ENCODE measurements at regions not wholly inside any gene's neighbourhood (a gene's known extent, or its start where the extent isn't known, plus 50 kb on each side); places are given as distances from the start of the nearest gene placed in this dataset.

DNA sequence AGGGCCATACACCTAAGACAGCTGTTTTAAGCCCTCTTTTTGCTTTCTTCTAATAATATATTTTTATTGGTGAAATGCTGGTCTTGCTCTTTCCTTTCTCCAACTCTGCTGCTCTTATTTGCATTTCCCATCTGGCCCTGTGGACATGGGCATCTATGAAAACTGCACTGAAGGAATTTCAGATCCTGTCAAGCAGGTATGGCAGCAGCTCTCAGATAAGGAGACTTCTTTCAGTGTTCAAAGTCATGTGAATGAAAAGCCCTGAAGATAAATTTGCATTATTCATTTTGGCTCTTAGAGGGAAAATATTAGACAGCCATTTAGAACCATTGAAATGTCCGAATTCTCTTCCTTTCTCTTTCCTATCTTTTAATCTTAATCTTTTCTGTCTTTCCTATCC lies 668.0 kb upstream of the RIOK2 start:
- TF ChIP-seq, protein P1, sequence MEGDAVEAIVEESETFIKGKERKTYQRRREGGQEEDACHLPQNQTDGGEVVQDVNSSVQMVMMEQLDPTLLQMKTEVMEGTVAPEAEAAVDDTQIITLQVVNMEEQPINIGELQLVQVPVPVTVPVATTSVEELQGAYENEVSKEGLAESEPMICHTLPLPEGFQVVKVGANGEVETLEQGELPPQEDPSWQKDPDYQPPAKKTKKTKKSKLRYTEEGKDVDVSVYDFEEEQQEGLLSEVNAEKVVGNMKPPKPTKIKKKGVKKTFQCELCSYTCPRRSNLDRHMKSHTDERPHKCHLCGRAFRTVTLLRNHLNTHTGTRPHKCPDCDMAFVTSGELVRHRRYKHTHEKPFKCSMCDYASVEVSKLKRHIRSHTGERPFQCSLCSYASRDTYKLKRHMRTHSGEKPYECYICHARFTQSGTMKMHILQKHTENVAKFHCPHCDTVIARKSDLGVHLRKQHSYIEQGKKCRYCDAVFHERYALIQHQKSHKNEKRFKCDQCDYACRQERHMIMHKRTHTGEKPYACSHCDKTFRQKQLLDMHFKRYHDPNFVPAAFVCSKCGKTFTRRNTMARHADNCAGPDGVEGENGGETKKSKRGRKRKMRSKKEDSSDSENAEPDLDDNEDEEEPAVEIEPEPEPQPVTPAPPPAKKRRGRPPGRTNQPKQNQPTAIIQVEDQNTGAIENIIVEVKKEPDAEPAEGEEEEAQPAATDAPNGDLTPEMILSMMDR (IDR thresholded peaks at IDR 0.05), result no peak

DNA sequence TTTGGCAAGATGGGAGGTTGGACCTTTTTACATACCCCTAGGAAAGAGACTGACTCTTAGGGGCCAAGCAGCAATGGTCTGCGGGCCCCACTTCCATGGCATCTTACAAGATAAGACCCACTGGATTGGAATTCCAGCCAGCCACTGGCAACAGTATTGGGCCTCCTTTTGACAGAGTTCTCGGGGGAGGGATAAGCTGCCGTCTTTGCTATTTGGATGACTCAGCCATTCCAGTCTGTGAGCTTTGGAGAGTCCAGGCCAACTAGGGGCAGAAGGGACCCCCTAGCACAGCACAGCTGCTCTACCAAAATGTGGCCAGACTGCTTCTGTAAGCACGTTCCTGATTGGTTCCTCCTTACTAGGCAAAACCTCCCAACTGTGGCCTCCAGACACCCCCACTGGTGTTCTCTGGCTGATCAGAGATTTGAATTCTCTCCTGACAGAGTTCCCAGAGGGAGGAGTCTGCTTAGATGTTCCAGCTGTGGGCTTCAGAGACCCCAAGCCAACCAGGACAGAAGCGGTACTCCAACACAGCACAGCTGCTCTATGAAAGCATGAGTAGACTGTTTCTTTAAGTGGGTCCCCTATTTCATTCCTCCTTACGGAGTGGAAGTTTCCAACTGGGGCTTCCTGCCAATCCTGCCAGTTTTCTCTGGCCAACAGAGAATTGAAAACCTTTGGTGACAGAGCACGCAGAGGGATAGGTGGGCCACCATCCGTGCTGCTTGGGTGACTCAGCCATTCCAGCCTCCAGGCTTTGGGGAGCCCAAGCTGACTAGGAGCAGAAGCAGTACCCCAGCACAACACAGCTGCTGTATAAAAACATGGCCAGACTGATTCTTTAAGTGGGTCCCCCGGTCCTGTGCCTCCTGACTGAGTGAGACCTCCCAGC lies 672.1 kb upstream of the RIOK2 start:
- TF ChIP-seq, protein P1 (IDR thresholded peaks at IDR 0.05), result no peak

DNA sequence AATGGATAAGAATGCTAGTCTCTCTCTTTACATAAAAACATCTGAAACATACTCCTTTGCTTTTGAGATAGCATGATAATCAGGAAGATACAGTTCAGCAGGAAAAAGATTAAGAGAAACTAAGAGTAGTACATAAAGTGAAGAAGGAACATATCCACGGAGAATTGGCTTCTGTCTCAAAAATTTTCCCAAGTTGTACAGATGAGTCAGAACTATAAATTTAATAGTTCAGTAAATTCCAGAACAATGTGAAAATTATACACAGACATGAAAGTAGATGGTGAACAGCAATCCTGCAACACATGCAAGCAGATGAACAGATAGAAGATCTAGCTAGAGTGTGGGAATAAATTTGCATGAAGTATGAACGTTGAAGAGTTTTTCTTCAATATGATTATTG lies 691.4 kb upstream of the RIOK2 start:
- TF ChIP-seq, protein P1 (IDR thresholded peaks at IDR 0.05), result no peak

DNA sequence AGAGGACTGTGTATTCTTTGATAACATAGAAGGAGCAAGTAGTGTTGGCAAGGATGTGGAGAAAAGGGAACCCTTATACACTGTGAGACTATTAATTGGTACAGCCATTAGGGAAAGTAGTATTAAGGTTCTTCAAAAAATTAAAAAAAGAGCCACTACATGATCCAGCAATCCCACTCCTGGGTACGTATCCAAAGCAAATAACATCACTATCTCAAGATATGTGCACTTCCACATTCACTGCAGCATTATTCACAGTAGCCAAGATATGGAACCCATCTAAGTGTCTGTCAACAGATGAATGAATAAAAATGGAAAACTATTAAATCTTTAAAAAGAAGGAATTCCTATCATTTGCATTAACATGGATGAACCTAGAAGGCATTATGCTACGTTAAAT lies 693.2 kb upstream of the RIOK2 start:
- TF ChIP-seq, protein P1 (IDR thresholded peaks at IDR 0.05), result no peak

DNA sequence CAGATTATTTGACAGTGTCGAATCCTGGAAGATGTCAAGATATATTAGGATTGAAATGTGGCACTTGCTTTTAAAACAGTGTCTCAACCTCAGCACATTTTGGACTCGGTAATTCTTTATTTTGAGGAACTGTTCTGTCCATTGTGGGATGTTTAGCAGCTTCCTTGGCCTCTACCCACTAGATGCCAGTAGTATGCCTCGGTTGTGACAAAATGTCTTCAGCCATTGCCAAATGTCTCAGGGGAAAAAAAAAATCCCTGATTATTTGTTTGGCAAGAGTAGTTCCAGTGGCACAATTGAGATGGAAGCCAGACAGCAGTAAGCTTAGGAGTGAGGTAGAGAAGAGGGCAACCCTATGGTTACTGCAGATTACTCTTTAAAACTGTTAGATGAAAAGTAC lies 694.5 kb upstream of the RIOK2 start:
- TF ChIP-seq, protein P1 (IDR thresholded peaks at IDR 0.05), result no peak

DNA sequence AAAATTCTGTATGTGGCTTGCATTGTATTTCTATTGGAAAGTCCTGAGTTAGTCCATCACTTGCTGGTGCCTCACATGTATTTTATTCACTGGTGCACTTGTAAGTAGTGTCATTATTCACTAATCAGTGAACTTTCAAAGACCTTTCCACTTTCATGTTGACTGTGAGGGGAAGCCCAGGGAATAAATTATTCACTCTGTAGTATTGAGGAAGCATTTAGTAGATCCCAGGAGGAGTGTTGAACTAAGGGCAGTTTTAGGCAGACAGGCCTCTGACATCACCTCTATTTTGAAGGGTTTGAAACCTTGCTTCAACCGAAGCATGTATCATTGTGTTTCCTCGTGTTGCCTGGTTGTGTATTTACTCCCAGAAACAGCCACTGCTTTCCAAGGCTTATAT lies 705.4 kb upstream of the RIOK2 start:
- TF ChIP-seq, protein P1 (IDR thresholded peaks at IDR 0.05), result no peak

DNA sequence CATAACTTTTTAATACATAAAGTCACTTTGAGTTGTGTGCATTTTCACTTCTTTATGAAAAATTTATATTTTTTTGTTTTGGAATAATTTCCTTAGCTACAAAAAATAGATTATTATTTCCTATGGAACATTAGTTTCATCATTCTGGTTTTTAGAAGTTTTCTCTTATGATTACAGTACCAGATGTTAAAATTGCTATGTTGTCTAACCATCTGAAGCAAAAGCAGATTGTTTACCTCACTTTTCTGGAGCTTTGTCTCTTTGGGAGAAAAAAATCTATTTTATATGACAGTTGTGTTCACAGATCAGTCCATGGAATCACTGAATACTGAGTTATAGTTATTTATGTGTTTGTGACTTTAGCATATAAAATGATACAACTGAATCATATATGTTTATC lies 708.9 kb upstream of the RIOK2 start:
- TF ChIP-seq, protein P1 (IDR thresholded peaks at IDR 0.05), result no peak
